WTC11 (cell line): ENCODE measurements at regions not wholly inside any gene's neighbourhood (a gene's known extent, or its start where the extent isn't known, plus 50 kb on each side); places are given as distances from the start of the nearest gene placed in this dataset.

Experiments used
- ATAC-seq: fragments of 200-7000 bp; cut with Tn5 transposase; 2 replicates; pipeline ENCODE4 v1.10.0; 2021; ENCODE audit warnings: mild to moderate bottlenecking, moderate library complexity
- CTCF ChIA-PET: fragments of 300-600 bp; sonication (Branson Sonifier 250); formaldehyde crosslinking; loops from one replicate; lab custom pipeline; 2021; ENCODE audit warnings: antibody characterized with exemption; lab: Charles Lee
- POLR2A ChIA-PET: fragments of 350-600 bp; sonication (Branson Sonifier 250); formaldehyde crosslinking; loops from one replicate; lab custom pipeline; 2021; ENCODE audit warnings: antibody characterized with exemption; lab: Charles Lee
- DNase-seq: peaks from one replicate; pipeline ENCODE4 v3.0.0; 2021; ENCODE audit warnings: low spot score
- H3K27ac Mint-ChIP-seq: 2 replicates; pipeline ENCODE4 v1.8.0; 2021; ENCODE audit warnings: mixed read lengths
- H3K27me3 Mint-ChIP-seq: 2 replicates; pipeline ENCODE4 v1.8.0; 2021; ENCODE audit warnings: low read depth, mild to moderate bottlenecking, moderate library complexity, mixed read lengths
- H3K36me3 Mint-ChIP-seq: 2 replicates; pipeline ENCODE4 v1.8.0; 2021; ENCODE audit warnings: mixed read lengths
- H3K4me1 Mint-ChIP-seq: 2 replicates; pipeline ENCODE4 v1.8.0; 2022; ENCODE audit warnings: mixed read lengths
- H3K4me3 Mint-ChIP-seq: 2 replicates; pipeline ENCODE4 v1.8.0; 2021; ENCODE audit warnings: mild to moderate bottlenecking, moderate library complexity, mixed read lengths
- H3K9me3 Mint-ChIP-seq: 2 replicates; pipeline ENCODE4 v1.8.0; 2021; ENCODE audit warnings: mixed read lengths
- ETV6 ChIP-seq: sonication (generic); formaldehyde crosslinking; IDR thresholded peaks from 2 replicates; pipeline ENCODE4 v1.8.1; 2022; ENCODE audit warnings: mild to moderate bottlenecking, missing genetic modification reagents
- FOXP4 ChIP-seq: sonication (generic); formaldehyde crosslinking; IDR thresholded peaks from 2 replicates; pipeline ENCODE4 v1.8.0; 2022; ENCODE audit warnings: mild to moderate bottlenecking, missing genetic modification reagents
- GRHL2 ChIP-seq: fragments of 250-450 bp; sonication (Bioruptor Pico); IDR thresholded peaks from 2 replicates; pipeline ENCODE4 v1.8.0; 2022; ENCODE audit warnings: mild to moderate bottlenecking, moderate library complexity; ENCODE audit not compliant: insufficient replicate concordance, severe bottlenecking
- IRF1 ChIP-seq: sonication (generic); formaldehyde crosslinking; IDR thresholded peaks from 2 replicates; pipeline ENCODE4 v1.8.0; 2023; ENCODE audit warnings: missing genetic modification reagents
- MAX ChIP-seq: sonication (generic); formaldehyde crosslinking; IDR thresholded peaks from 2 replicates; pipeline ENCODE4 v1.8.0; 2022; ENCODE audit warnings: mild to moderate bottlenecking, missing genetic modification reagents
- NR1H2 ChIP-seq: sonication (generic); formaldehyde crosslinking; IDR thresholded peaks from 2 replicates; pipeline ENCODE4 v1.9.0; 2021; ENCODE audit warnings: mild to moderate bottlenecking, moderate library complexity, missing genetic modification reagents
- NR3C1 ChIP-seq: sonication (generic); formaldehyde crosslinking; conservative IDR thresholded peaks from 2 replicates; pipeline ENCODE4 v1.8.1; 2023; ENCODE audit warnings: low read depth, mild to moderate bottlenecking, missing genetic modification reagents
- OVOL2 ChIP-seq: fragments of 250-450 bp; sonication (Bioruptor Pico); IDR thresholded peaks from 2 replicates; pipeline ENCODE4 v1.9.0; 2021; ENCODE audit warnings: mild to moderate bottlenecking, borderline replicate concordance
- RELA ChIP-seq: sonication (generic); formaldehyde crosslinking; IDR thresholded peaks from 2 replicates; pipeline ENCODE4 v1.8.1; 2022; ENCODE audit warnings: missing genetic modification reagents, mild to moderate bottlenecking, borderline replicate concordance
- SMAD3 ChIP-seq: sonication (generic); formaldehyde crosslinking; IDR thresholded peaks from 2 replicates; pipeline ENCODE4 v1.8.0; 2022; ENCODE audit warnings: missing genetic modification reagents, mild to moderate bottlenecking, borderline replicate concordance
- SOX15 ChIP-seq: fragments of 250-450 bp; sonication (Bioruptor Pico); IDR thresholded peaks from 2 replicates; pipeline ENCODE4 v1.9.0; 2021; ENCODE audit warnings: mild to moderate bottlenecking
- ZMAT4 ChIP-seq: fragments of 250-450 bp; sonication (Bioruptor Pico); IDR thresholded peaks from 2 replicates; pipeline ENCODE4 v1.9.0; 2021; ENCODE audit warnings: mild to moderate bottlenecking
- ZNF219 ChIP-seq: sonication (generic); formaldehyde crosslinking; IDR thresholded peaks from 2 replicates; pipeline ENCODE4 v1.8.0; 2023; ENCODE audit warnings: missing genetic modification reagents, mild to moderate bottlenecking, borderline replicate concordance
- ZNF263 ChIP-seq: sonication (generic); formaldehyde crosslinking; IDR thresholded peaks from 2 replicates; pipeline ENCODE4 v1.8.1; 2022; ENCODE audit warnings: low read depth, mild to moderate bottlenecking, moderate library complexity, missing genetic modification reagents
- ZNF281 ChIP-seq: sonication (generic); formaldehyde crosslinking; IDR thresholded peaks from 2 replicates; pipeline ENCODE4 v1.8.0; 2023; ENCODE audit warnings: mild to moderate bottlenecking, missing genetic modification reagents
- ZNF317 ChIP-seq: sonication (generic); formaldehyde crosslinking; IDR thresholded peaks from 2 replicates; pipeline ENCODE4 v1.8.1; 2023; ENCODE audit warnings: low read depth, mild to moderate bottlenecking, moderate library complexity, missing genetic modification reagents, borderline replicate concordance
- ZNF423 ChIP-seq: fragments of 250-450 bp; sonication (Bioruptor Pico); IDR thresholded peaks from 2 replicates; pipeline ENCODE4 v2.1.2; 2022; ENCODE audit warnings: mild to moderate bottlenecking, moderate library complexity
- ZNF425 ChIP-seq: fragments of 250-450 bp; sonication (Bioruptor Pico); conservative IDR thresholded peaks from 2 replicates; pipeline ENCODE4 v1.9.0; 2021; ENCODE audit warnings: mild to moderate bottlenecking
- TF ChIP-seq, protein P1 (sequence below): sonication (generic); formaldehyde crosslinking; IDR thresholded peaks from 2 replicates; pipeline ENCODE4 v1.8.1; 2022; ENCODE audit warnings: low read depth, missing genetic modification reagents, borderline replicate concordance
- TF ChIP-seq, protein P2 (sequence below): sonication (generic); formaldehyde crosslinking; IDR thresholded peaks from 2 replicates; pipeline ENCODE4 v1.8.1; 2023; ENCODE audit warnings: mild to moderate bottlenecking, missing genetic modification reagents

DNA sequence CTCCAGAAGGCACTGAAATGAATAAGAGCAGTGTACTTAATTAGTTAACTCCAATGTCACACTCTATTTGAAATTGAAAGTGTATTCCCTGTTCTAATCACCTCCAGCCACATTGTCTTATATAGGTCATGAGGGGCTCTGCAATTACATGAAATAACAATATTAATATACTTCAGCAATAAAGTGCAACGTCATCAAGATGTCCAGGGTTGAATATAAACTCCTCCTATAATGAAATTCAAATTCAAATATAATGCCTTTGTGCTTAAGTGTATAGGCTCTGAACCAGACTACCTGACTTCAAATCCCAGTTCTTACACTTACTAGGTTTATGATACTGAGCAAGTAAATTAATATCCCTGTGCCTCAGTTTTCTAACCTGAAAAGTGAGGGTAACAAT lies 195.6 kb upstream of the SMC2 start (continued):
- TF ChIP-seq, protein P1, sequence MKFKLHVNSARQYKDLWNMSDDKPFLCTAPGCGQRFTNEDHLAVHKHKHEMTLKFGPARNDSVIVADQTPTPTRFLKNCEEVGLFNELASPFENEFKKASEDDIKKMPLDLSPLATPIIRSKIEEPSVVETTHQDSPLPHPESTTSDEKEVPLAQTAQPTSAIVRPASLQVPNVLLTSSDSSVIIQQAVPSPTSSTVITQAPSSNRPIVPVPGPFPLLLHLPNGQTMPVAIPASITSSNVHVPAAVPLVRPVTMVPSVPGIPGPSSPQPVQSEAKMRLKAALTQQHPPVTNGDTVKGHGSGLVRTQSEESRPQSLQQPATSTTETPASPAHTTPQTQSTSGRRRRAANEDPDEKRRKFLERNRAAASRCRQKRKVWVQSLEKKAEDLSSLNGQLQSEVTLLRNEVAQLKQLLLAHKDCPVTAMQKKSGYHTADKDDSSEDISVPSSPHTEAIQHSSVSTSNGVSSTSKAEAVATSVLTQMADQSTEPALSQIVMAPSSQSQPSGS (CRISPR knock-in tag): no peak
- TF ChIP-seq OVOL2 (CRISPR knock-in tag) (no peak), ZNF425 (CRISPR knock-in tag) (no peak), ZNF317 (CRISPR knock-in tag) (no peak), ZNF219 (CRISPR knock-in tag) (no peak), MAX (CRISPR knock-in tag) (no peak)
- TF ChIP-seq, all 79 proteins: peak for 0

GRCh38 chr9:103899866-103900265 lies 194.2 kb upstream of the SMC2 start:
- peaks cover 5% of the 10 kb centered on the region; the same call in 1 of the 2 replicates for H3K9me3 Mint-ChIP-seq
- POLR2A ChIA-PET: no interaction called here

GRCh38 chr9:103900466-103900865 lies 193.6 kb upstream of the SMC2 start:
- Mint-ChIP-seq H3K27me3 (no peaks in the 10 kb centered on the region), H3K27ac (no peak overlapping the region), H3K9me3 (peaks cover 5% of the 10 kb centered on the region; the same call in 1 of the 2 replicates), H3K4me3 (no peak overlapping the region), H3K4me1 (peaks cover 12% of the 10 kb centered on the region), H3K36me3 (no peaks in the 10 kb centered on the region)
- DNase-seq: no peak
- CTCF ChIA-PET: no interaction called here
- no peak for ATAC-seq
- POLR2A ChIA-PET: no interaction called here
- TF ChIP-seq IRF1 (CRISPR knock-in tag) (no peak), FOXP4 (CRISPR knock-in tag) (no peak), ZMAT4 (no peak), SMAD3 (CRISPR knock-in tag) (no peak), NR3C1 (CRISPR knock-in tag) (no peak), ZNF219 (CRISPR knock-in tag) (no peak), ZNF263 (no peak), RELA (CRISPR knock-in tag) (no peak), ETV6 (CRISPR knock-in tag) (no peak), GRHL2 (CRISPR knock-in tag) (no peak), NR1H2 (CRISPR knock-in tag) (no peak)
- TF ChIP-seq, protein P2, sequence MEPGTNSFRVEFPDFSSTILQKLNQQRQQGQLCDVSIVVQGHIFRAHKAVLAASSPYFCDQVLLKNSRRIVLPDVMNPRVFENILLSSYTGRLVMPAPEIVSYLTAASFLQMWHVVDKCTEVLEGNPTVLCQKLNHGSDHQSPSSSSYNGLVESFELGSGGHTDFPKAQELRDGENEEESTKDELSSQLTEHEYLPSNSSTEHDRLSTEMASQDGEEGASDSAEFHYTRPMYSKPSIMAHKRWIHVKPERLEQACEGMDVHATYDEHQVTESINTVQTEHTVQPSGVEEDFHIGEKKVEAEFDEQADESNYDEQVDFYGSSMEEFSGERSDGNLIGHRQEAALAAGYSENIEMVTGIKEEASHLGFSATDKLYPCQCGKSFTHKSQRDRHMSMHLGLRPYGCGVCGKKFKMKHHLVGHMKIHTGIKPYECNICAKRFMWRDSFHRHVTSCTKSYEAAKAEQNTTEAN: no peak

More at GRCh38 chr9:103899866-103900265, 194.2 kb upstream of the SMC2 start:
- DNase-seq (no peak), ATAC-seq (no peak)
- peaks cover 12% of the 10 kb centered on the region for H3K4me1 Mint-ChIP-seq
- H3K27ac Mint-ChIP-seq: no peak overlapping the region
- H3K4me3 Mint-ChIP-seq: no peak overlapping the region
- TF ChIP-seq ZNF423 (CRISPR knock-in tag) (no peak), GRHL2 (CRISPR knock-in tag) (no peak), SOX15 (CRISPR knock-in tag) (no peak), ZNF281 (no peak)
- H3K36me3 Mint-ChIP-seq: no peaks in the 10 kb centered on the region
- H3K27me3 Mint-ChIP-seq: no peaks in the 10 kb centered on the region
- CTCF ChIA-PET: no interaction called here
